T-helper 1 cell (primary cell): ENCODE measurements at regions not wholly inside any gene's neighbourhood (a gene's known extent, or its start where the extent isn't known, plus 50 kb on each side); places are given as distances from the start of the nearest gene placed in this dataset.

Experiments used
- DNase-seq, 5 donors: peaks; one replicate each; pipeline ENCODE4 v3.0.0-alpha.2; 2012 to 2020

DNA sequence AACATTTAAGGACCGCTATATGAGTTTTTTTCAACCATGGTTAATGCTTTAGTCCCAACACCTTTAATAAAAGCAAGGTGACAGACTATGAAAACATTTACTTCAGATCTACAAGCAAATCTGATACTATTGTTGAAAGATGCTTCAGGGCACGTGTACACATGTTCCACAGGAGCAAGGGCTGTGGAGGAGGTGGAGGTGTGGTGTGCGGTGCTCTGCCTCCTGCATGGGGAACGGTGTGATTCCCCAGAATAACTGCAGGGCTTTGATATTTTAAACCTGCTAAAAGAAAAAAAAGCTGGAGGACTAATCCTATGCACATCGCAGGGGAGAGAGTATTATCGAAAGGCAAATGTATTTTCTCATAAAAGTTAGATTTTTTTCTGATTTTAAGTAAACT, 188.1 kb upstream of the CEP162 start:
- no peak for DNase-seq

DNA sequence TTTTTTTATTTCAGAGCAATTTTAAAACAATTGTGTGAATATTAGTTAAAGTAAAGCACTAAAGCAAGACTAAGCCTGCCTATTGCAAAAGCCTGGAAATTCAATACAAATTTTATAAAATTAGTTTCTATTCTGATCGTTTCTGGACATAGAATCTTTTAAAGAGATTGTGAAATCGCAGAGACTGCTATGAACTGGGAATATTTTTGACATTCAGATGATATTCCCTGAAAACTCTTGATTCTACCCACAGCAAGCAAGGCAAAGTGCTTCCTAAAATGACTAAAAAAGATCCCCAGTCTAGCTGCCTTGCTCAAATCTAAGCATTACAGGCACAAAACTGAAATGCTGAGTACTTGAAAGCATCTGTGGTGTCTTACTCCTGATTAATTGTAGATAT, 187.6 kb upstream of the CEP162 start:
- no peak for DNase-seq

DNA sequence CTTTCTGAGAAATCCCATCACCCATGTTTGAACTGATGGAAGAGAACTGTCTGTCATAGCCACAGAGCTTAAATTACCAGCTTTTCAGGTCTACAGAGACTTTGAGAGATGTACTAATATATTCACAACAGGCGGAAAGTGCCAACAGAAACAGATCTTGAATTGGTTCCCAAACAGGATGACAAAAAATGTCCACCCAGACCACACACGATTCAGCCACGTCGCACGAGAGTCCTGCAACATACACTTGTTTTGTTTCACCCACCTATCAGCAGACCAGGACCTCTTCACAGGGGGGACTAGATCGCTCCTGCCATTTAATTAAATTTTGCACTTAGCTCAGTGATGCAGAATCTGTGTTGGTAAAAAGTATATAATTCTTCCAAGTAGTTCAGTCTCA, 187.1 kb upstream of the CEP162 start:
- no peak for DNase-seq

DNA sequence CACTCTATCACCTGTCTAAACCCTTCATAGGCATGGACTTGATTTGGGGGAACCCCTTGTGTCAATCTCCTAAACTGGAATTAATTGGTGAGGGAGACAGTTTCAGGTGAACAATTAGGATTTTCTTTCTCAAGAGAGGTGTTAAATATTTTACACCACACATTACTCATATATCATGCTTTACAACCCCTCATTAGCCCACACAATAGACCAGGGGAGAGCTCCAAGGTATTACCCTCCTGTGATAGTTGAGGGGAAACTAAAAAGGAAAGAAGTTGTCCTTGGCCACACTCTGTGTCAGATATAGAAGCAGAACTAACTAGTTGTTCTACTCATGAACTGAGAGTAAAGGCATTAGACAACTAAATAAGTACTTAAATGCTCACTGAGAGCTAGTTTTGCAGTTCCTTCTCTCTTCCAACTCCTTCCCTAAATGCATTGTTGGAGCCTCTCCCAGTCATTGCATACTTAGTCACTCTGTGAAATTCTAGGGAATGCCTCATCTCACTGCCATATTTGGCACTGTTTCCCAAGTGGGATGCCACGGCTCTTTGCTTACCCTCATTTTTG, 183.7 kb upstream of the CEP162 start:
- DNase-seq = no peak

DNA sequence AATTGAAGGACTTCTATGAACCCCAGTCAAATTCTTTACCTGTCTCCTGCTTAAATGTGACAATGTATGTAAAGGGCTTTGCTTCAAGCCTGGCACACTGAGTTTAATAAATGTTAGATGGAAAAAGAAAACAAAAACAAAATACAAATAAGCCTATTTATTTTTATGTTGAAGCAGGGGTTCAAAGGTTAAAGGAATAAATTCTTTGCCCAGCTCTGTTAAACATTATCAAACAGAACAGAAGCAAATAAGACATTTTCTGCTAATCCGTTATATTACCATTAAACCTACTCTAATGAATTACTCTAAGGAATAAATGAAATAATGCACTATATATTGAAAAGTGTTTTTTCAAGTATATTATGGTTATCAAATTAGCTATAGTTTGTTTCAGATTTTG, 182.5 kb upstream of the CEP162 start:
- DNase-seq = no peak

DNA sequence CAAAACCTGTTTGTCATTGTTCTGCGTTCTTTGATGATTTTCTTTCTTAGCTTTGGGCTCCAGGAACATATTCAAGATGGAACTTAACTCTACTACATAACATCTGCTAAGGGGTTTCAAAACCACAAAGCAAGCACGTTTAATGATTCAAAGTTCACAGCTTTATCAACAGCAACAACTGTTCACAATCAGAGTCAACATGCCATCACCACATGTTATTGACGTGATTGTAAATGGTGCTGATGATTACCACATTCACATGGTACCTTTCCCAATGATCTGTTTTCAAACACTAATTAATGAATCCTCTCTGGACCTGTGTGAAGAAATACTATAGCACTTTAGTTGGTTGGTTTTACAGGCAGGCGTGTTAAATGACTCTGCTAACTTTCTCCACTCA, 180.6 kb upstream of the CEP162 start:
- DNase-seq = no peak

DNA sequence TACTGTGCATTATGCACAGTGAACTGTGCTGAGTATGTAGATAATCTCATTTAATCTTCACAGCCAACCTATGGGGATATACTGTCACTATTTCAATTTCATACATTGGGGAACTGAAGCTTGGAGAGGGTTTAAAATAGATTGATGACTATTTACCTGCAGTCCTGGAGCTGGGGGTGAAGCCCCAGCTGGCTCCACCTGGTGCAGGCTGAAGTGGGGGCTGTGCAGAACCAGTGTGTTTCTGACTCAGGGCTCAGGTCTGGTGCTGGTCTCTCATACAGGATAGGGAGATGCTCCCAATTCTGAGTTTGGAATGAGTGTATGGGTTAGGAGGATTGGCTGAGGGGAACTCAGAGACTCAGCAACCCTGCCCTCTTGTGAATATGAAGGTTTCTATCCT, 176.1 kb upstream of the CEP162 start:
- DNase-seq = no peak

DNA sequence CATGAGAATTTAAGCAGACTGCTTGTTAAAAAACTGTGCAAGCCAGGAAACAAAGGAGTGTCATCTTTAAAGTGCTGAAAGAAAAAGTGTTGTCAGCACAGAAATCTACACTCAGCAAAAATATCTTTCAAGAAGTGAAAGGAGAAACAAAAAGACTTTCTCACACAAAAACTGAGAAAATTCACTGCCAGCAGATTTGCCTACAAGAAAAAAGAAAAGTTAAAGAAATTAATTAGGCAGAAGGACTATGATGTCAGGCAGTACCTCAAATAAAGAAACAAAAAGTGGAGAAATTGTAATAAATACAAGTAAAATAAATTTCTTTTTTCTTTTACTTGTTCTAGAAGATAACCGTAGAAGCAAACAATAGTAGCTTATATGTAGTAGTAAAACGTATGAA, 171.6 kb upstream of the CEP162 start:
- DNase-seq = no peak

DNA sequence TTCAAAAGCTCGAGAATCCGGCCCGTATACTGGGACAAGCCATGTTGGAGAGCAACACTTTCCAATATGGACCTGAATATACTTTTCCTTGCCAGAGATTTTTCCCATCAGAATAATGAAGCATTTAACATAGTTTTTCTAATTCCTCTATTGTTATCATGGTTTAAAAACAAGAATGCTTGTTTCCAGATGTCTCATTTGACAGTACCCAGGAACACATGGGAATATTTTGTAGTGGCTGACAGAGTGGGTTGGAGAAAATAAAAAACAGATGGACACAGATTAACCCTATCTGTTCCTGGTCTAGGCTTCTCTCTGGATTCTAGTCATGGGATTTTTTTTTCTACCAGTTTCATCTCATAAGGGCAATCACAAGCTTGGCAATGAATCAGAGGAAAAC, 164.8 kb upstream of the CEP162 start:
- no peak for DNase-seq

DNA sequence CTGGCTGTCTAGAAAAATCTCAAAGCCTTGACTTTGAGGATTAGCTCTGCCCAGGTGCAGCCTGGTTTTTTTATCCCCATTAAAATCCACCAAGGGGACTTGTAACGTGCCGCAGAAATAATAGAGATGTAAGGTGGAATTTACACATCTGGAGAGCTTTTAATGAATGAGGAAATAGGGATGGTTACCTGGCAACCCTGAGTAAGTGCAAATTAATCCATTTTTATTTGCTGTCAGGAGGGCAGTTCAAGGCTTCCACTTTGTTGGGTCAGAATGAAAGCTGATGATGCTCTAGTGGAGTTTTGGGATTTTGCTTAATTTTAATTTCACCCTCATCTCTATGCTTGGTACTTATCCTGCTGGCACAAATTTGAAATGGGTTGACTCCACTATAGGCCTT, 163.4 kb upstream of the CEP162 start:
- no peak for DNase-seq

DNA sequence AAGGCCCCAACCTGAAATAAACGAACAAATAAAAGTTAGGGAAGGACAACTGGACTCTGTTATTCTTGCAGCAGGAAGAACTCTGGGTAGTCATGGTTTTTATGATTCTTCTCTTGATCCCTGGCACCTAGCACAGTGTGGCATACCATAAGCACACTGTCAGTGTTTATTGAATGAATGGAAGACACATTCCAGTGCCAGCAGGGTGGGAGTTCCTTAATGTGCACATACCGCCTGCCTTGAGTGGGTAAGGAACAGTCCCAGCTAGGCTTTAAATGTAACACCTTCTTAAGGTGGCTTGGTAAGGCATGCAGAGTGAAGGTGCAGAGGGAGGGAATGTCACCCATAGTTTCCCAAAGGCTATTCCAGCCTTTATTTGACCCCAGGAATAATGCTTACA, 162.9 kb upstream of the CEP162 start:
- DNase-seq = no peak

DNA sequence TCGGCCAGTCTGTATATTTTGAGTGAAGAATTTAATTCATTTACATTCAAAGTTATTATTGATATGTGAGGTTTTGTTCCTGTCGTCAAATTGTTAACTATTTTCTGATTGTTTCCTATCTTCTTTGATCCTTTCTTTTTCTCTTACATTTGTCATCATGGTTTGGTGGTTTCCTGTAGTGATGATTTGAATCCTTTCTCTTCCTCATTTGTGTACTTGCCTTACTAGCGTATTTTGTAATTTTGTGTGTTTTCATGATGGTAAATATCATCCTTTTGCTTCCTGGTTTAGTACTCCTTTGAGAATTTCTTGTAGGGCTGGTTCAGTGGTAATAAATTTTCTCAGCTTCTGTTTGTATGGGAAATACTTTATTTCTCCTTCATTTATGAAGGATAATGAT, 151.7 kb upstream of the CEP162 start:
- DNase-seq = no peak

DNA sequence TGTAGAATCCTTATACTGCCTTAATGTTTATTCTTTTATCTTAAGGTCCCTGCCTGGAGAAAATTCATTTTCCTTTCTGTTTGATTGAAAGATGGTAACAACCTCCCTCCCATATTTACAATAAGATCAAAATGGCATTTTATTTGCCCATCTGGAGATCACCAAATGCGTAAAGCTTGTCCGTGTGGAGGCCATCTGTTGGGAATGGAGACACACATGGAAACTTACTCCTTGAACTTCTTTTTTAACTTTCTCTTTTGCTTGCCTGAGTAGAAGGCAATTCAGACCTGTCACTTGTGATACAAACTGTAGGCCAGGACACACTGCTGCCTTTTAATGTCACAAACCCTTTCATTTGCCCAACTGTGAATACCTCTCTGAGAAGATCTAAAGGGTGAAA, 144.8 kb upstream of the CEP162 start:
- no peak for DNase-seq

DNA sequence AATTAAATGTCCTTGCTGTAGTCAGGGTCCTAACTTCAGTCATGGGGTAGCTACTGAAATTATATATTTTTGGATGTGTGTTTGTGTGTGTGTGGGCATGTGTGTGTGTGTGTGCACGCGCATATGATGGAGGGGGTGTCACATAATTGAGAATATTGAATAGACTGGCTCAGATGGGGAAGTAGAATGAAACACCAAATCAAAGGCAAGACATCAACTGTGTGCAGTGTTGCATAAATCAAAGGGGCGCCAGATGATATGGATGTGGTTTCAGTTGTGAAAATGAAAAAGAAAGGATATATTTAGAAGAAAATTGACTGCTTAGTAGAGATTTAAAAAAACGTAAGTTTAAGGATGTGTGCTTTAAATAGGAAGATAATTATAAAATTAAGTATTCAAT, 144.2 kb upstream of the CEP162 start:
- no peak for DNase-seq

DNA sequence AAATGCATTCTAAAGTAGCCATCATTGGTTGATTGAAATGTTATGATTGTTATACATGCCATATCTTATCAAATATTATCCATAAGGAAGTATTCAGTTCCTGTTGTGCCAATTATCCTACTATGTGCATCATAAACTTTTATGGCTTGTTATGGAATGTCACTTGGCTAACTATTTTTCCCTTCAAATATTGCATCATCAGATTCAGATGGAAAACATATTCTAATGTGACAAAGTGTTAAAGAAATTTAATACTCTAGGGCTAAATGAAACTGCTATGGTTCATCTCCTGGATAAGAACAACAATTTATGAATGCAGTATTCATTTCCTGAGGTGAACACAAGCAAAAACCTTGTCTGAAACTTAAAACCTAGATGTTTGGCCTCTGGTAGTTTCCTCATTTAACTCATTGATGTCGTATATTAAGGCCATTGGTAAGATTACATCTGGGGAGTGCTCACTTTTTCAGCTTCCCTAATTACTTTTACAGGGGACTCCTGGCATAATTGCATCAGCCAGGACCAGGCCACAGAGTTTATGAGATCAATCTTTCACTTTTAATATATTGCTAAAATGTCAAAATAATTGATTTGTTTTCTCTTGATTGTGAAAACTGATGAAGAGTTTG, 134.9 kb upstream of the CEP162 start:
- no peak for DNase-seq

DNA sequence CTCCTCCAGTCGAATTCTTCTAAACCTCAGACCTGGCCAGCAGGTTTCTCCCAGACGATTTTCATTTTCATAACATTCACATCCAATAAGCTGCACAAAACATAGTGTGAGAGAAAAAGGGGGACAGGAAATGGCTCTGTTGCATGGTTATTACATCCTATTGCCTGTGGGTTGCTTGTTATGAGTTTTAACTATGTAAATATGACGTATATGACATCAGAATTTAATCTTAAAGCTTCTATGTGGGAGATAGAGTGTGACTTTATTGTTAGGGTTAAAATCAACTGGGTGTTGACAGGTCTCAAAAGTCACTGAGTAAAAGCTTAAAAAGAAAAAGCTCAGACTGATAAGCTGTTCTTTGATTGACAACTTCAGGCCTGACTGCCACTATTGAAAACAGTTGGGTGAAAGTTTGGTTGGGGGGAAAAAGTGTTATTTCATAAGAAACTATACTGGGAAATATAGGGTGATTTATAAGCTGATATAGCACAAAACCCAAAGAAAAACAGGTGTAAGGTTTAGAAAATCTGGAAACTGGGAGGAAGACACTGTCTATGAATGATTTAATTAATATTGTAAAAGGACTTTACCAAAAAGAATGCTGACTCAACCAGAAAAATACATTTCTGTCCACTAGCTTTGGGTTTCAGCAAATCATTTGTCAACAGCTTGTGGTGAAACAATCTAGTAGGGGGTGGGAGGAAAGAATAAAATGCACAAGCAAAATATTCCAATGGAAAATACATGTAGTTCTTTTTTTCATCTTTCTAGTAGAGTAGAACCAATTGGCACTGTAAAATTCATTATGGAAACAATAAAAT, 134.1 kb upstream of the CEP162 start:
- no peak for DNase-seq

DNA sequence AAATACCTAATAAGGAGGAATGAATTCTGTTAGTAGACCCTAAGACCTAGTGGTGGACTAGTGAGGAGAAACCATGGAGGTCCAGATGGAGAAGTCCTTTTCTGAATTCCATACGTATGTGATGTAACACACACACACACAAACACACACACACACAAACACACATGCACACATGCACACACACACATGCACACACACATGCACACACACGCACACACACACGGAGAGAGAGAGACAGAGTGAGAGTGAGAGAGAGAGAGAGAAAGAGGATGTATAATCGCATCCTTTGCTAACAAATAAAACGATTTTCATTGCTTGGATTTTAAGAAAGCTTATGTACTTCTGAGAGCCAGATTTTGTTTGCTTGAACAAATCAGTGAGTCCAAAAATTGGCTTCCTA, 132.6 kb upstream of the CEP162 start:
- no peak for DNase-seq

DNA sequence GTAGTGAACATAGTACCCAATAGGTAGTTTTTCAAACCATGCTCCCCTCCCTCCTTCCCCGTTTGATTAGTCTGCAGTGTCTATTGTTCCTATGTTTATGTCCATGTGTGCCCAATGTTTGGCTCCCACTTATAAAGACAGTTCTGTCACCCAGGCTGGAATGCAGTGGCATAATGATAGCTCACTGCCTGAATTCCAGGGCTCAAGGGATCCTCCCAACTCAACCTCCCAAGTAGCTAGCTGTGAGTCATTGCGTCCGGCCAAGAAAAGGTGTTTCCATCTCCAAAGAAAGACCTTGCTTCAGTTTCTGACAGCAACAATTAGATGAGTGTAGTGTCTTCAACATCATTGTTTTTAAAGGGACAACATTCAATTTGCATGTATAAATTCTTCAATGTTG, 131.1 kb upstream of the CEP162 start:
- DNase-seq = no peak

DNA sequence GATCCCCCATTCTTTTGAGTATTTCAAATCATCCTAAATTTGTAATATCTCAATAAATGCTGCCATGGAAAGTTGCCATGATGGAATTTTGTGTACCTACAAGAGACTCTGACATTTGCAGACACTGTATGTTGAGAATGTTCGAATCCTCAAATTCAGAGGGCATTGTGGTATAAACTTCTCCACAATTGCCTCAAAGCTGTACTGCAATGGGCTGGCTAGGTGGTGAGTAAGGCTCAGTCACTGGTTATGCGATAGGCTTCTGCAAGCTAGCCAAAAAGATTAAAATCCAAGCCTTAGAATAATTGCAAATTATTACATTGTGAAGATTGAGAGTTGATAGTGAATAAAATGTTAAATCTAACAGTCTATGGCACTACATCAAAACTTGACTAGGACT, 130.2 kb upstream of the CEP162 start:
- DNase-seq = no peak

DNA sequence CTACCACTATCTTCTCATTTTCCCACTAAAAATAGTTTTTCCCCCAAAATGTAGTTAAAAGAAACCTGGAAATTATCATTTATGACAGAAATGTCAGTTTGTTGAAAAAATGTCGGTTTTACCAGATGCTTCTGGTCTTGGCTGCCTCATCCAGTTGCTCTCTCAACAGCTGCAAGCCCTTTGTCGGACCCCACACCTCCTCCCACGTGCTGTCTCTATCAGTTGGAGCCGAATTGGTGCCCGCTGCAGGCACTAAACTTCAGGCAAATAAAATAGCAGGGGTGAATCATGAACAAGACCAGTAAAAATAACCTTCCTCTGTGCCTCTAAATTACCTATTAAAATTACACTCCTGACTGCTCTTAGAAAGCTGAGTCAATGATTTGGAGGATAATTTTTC, 129.5 kb upstream of the CEP162 start:
- DNase-seq = no peak

DNA sequence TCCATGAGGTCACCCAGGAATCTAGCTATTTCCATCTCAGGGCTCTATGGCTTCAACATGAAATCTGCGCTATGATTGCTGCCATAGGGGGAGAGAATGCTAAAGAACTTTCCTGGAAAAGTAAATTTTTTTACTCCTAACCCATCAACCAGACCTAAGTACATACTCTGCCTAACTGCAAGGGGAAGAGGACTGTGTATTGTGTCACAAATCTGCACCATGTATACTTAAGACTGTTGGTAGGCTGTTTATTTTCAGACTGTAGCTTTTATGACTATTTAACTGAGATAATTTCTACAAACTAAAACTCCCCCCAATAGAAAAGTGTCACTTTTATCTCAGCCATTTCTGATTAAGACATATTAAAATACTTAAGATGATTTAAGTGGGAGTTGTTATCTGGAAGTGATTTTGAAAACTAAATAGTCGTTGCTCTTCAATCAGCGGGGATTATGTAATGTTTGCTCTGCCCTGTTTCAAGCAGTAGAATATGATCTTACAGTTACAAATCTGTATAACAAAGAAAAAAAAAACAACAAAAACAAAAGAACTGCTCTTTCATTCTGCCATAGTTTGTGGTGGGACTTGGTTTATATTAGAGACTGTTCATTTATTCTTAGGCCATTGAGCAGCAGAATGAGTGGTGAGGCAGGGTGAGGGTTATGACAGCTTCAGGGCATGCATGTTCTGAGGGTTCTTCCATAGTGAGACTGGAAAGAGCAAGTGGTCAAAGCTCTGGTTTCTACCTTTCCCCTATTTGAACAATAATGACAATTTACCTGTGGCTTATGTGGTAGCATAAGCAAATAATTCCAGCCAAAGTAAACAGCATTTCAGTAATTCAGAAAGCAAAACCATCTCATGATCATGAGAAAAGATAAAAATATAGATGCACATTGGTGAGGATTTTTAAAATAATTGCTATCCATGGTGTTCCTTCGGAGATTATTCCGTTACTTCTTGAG, 126.3 kb upstream of the CEP162 start:
- DNase-seq = no peak

DNA sequence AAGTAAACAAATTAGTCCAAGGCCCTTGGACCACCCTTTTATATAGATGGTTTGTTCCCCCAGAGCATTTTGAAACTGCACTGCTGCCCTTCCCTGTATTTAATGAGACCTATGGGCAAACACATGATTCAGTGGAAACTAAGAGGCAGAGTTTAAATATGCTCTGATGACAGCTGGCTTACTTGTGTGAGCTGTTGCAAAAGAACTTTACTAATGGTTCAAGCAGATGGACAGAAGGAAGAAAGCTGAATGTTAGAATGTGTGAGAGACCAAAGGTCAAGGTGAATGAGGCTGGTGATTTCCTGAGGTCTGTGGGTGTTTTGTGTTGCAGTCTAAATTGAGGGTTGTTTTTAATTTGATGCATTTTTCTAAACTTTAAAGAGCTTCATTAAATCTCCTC, 123.0 kb upstream of the CEP162 start:
- no peak for DNase-seq

DNA sequence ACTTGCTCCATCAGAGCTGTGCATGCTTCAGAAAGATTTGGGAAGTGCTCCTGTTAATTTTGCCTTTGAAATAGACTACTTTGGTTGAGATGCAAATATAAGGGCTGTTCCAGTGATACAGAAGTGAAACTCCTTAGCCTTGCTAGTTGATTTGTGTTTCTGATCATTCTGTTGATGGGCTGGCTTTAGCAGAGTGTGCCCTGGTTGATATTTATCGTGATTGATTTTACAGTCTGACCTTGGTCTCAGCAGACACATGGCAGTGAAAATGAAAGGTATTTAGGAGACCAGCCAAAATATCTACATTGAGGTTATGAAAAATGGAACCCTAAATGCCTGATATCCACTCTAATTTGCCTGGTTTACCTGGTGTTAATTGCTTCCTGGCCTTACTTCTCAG, 122.1 kb upstream of the CEP162 start:
- DNase-seq = no peak
